ENCODE measurements at regions not wholly inside any gene's neighbourhood (a gene's known extent, or its start where the extent isn't known, plus 50 kb on each side); places are given as distances from the start of the nearest gene placed in this dataset.
"Not testable (repeated sequence)": the region's sequence is repeated elsewhere in the genome, so short reads cannot be mapped to it uniquely, and the experiment has no call there.

DNA sequence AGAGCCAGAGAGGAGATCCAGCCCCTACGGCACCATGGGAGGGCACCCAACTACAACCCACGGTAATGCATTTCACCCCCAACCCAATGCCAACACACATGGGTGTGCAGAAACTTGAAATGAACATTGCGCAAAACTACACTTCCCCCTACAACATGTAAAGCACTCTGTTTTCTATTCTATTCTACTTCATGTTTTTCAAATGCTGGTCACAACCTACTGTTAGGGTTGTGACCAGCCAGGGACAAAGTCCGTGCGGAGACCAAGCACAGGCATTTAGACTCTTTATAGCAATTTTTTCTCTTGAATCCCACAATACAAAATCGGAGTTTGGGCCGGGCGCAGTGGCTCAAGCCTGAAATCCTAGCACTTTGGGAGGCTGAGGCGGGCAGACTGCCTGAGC lies 90.6 kb downstream of the MRPL14 start:
- no peak for DNase-seq

DNA sequence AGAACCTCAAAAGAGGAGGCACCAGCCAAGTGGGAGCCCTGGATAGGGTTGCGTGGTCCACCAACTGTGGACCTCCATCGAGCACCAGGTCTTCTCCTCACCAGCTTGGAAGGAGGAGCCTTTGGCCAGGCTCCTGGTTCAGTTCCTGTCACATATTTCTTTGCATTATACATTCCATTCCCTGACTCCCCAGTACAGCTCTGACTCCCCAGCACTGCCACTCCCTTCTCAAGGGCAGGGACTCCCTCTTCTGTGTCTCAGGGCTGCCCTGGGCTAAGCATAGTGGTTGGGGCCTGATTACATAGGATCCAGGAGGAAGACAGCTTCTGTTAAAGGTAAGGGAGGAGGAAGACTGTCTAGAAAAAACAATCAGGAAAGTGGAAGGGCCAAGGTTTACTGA lies 91.1 kb downstream of the MRPL14 start:
- no peak for DNase-seq

GRCh38 chr6:44035621-44036020 lies 91.6 kb downstream of the MRPL14 start:
- DNase-seq = no peak

- DNase-seq = no peak
Observed at GRCh38 chr6:44034931-44035345, 92.3 kb downstream of the MRPL14 start.

DNA sequence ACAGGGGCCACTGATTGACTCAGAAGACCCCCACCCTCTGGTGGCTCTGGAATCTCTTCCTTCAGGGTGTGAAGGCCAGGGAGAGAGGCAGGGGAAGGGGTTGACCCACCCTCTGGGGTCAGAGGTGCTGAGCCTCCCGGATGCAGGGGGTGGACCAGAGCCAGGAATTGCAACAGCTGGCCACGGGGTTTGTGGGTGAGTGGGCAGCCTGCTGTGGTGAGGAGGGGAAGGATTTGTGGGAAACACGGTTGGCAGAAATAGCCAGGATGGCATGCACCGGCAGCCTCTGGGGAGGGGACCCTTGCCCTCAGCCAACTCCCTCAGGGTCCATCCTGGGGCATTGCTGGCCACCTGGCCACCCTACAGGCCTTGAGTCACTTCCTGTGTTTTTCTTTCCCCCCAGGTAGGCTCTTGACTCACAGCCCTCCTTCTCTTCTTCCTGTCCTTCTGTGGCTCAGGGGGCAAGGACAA lies 92.8 kb downstream of the MRPL14 start:
- DNase-seq = no peak

GRCh38 chr6:44030812-44031454 lies 96.3 kb downstream of the MRPL14 start:
- DNase-seq = no peak

DNA sequence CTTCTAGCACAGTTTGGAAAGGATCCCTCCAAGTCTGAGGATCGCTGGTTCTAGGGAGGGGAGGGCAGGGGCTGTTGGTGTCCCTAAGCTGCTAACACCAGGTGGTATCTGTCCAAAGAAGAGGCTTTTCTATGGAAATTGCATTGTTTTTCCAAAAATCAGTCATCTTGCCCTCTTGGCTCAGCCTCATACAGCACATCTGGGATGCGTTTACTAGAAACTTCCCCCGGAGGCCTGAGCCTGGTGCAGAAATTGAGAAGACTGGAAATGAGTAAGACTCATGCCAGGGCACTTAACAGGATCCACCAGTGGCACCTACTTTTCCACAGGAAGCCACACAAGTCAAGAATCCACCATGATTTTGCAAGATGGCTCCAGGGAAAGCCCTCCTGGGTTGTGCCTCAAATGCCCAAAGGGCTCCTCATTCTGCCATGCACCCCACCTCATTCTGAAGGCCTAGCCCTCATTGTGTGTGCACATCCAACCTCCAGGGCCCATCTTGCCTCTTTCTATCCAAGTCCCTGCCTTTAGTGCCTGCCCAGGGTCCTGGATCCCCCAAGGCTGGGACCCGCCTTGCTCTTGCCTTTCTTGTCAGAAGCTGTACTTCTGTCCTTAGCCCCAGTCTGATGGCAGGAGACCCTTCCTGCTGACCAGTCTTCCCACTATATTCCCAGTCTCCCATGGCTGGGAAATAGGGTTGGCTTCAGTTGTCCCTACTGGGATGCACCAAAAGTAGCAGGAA lies 97.6 kb downstream of the MRPL14 start:
- no peak for DNase-seq

- DNase-seq = no peak
Observed at GRCh38 chr6:44028789-44029310, 98.4 kb downstream of the MRPL14 start.

DNA sequence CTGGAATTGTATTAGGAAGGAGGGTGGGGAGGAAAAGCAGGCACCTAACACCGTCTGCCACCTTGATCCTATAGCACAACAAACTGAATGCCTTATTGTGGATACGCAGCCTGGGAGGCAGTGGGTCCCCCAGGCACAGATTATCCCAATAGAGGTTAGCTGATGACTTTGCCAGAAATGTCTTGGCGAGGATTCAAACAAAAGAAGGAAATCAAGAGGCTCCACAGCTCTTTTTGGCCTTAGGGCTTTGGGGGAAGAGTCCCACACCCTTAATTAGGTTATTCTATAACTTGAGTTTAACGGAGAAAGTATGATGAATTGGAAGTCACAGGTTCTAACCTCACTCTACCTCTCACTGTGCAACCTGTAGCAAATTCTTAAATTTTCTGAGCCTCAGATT lies 102.0 kb downstream of the MRPL14 start:
- no peak for DNase-seq

DNA sequence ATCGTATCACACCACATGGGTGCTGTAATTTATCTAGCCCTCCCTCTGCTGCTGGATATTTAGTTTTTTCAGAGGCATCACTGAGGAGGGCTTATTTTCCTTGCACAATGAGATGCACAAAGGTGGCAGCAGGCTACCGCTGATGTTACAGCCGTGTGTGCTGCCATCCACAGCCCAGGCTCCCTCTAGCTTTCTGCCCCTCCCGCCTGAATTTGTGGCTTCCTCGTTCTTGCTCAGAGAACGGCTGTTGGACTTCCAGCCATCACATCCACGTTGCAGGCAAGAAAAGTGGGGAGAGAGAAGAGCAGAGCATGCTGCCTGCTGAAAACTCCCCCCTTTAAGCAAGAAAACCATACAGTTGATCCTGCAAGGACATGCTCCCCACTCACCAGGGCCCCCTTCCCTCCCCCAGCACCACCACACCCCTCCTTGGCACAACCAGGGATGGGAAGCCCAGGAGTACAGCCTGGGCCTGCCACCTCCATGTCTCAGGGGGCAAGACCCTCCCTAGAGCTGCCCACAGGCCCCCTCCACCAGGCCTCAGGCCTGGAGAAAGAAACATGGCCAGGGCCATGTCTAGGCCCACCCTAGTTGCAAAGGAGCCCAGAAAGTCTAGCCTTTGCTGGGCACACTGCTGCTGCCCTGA lies 102.6 kb downstream of the MRPL14 start:
- DNase-seq = no peak

GRCh38 chr6:44023586-44024454 lies 103.4 kb downstream of the MRPL14 start:
- no peak for DNase-seq

- DNase-seq = no peak
Observed at GRCh38 chr6:44022671-44023352, 104.4 kb downstream of the MRPL14 start.

DNA sequence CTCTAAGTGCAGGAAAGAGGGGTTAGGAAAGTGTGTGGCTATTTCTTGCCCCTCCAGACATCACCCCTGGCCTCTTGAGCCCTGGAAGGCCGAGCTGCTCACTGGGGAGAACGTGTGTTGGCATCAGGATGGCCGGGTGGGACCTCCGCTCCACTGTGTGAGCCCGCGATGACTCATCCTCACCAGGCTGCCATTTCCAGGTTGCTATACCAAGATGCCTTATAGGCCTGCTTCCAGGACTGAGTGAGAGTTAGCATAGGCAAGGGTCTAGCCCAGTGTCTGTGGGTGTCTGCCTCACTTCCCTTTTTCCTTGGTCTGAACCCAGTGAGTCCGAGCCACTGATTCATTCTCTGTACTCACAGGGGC lies 105.0 kb downstream of the MRPL14 start:
- DNase-seq = no peak

DNA sequence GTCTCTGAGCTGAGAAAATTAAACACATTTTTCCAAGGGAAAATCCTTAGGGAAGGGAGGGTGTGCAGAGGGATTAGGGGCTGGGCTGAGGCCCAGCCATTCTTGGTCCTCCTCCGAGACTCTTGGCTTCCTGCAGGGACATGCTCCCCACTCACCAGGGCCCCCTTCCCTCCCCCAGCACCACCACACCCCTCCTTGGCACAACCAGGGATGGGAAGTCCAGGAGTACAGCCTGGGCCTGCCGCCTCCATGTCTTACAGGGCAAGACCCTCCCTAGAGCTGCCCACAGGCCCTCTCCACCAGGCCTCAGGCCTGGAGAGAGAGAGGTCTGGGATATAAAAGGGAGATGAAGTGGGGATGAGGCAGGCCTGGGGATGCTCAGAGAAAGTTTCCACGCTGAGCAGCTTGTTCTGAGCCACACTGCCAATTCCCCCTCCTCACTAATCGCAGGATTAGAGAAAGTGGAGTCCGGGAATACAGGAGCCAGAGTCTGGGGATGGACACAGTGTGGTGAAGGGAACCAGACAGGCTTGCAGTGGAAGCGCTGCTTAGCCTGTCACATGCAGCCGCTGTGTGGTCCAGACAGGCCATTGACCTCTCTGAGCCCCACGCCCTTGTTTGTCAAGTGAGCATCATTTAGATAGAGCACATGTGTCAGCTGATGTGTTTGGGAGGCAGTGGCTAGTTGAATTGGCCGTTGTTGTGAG lies 105.5 kb downstream of the MRPL14 start:
- no peak for DNase-seq

DNA sequence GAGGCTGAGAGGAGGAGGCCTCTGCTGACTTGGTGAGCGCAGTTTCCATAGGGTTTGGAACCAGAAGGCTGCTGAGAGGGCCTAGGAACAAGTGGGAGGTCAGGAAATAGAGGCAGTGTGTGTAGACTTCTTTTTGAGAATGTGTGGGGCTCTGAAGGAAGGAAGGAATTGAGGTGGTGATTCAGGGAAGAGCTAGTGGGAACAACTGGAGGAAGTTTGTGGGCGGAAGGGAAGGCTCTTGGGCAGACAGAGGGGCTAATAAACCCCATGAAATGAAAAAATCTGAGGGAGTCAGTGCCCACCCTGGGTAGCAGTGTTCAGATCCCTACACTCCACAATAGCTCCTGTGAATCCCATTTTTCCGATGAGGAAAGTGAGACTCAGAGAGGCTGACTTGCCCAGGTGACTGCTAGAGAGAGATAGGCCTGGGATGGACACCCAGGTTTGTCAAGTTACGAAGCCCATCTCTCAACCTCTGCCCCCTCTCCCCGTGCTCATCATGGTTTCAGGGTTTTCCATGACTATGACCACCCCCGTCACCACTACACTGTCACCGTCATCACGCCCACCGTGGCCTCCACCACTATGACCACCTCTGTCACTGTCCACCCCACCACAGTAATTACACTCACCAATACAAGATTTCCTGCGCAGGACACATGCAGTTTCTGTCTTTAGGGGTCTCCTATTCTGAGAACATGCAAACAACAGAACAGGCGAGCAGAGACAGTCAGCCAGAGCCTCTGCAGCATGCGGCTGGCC lies 106.4 kb downstream of the MRPL14 start:
- DNase-seq = no peak

DNA sequence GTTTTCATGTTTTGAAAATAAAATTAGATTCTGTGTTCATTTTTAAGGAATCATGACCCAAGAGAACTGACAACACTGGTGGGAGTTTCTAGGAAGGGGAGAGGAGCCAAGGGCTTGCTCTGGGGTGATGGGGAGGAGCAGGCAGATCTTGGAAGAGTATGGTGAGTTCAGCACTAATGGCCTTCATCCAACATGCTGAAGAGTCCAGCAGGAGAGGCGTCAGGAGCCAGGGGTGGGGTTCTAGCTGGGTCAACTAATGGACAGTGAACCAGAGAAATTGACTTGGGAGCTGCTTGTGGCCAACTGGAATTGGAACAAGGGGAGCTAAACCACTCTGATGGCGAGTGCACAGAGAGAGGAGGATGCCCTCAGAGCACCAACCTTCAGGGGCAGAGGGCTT lies 107.1 kb downstream of the MRPL14 start:
- DNase-seq = no peak

DNA sequence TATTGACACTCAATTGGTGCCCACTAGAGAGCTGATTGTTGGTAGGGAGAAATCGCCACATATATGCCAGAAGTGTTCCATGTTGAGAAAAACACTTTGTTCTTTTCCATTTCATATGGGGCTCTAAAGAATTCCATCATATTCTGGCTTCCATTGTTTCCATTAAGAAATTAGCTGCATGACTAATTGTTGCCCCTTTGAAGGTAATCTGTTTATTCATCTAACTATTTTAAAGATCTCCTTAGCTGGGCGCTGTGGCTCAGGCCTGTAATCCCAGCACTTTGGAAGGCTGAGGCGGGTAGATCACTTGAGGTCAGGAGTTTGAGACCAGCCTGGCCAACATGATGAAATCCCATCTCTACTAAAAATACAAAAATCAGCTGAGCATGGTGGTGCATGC lies 109.9 kb downstream of the MRPL14 start:
- not testable (repeated sequence) for DNase-seq

- no peak for DNase-seq
Observed at GRCh38 chr6:44016131-44016870, 111.0 kb downstream of the MRPL14 start.

GRCh38 chr6:44012078-44012493 lies 115.2 kb downstream of the MRPL14 start:
- no peak for DNase-seq

GRCh38 chr6:44011350-44011920 lies 115.8 kb downstream of the MRPL14 start:
- DNase-seq = no peak
